Stomach smooth muscle (tissue), 2 donors: ENCODE measurements at regions not wholly inside any gene's neighbourhood (a gene's known extent, or its start where the extent isn't known, plus 50 kb on each side); places are given as distances from the start of the nearest gene placed in this dataset.

Experiments used
- H3K27ac ChIP-seq: one replicate; pipeline ENCODE4 v1.7.0; 2013; ENCODE audit warnings: mild to moderate bottlenecking, low read length, inconsistent platforms
- H3K27me3 ChIP-seq, 2 donors: one replicate each; pipeline ENCODE4 v1.7.0; 2013; ENCODE audit warnings: low read length in 2 of 2; ENCODE audit not compliant: insufficient read depth in 2 of 2, control insufficient read depth in 1 of 2
- H3K36me3 ChIP-seq, 2 donors: one replicate each; pipeline ENCODE4 v1.7.0; 2013; ENCODE audit warnings: low read length in 2 of 2; ENCODE audit not compliant: control insufficient read depth in 2 of 2, insufficient read depth in 2 of 2
- H3K4me1 ChIP-seq: one replicate; pipeline ENCODE4 v1.7.0; 2013; ENCODE audit warnings: low read length; ENCODE audit not compliant: control insufficient read depth, insufficient read depth
- H3K4me3 ChIP-seq, 2 donors: one replicate each; pipeline ENCODE4 v1.7.0; 2013; ENCODE audit warnings: low read length in 2 of 2
- H3K9ac ChIP-seq, 2 donors: one replicate each; pipeline ENCODE4 v1.7.0; 2013; ENCODE audit warnings: low read length in 2 of 2, mild to moderate bottlenecking in 1 of 2
- H3K9me3 ChIP-seq, 2 donors: one replicate each; pipeline ENCODE4 v1.7.0; 2013; ENCODE audit warnings: low read length in 2 of 2; ENCODE audit not compliant: control insufficient read depth in 2 of 2
- donor health status: healthy.
- donor health status: Pancreatic carcinoma.

DNA sequence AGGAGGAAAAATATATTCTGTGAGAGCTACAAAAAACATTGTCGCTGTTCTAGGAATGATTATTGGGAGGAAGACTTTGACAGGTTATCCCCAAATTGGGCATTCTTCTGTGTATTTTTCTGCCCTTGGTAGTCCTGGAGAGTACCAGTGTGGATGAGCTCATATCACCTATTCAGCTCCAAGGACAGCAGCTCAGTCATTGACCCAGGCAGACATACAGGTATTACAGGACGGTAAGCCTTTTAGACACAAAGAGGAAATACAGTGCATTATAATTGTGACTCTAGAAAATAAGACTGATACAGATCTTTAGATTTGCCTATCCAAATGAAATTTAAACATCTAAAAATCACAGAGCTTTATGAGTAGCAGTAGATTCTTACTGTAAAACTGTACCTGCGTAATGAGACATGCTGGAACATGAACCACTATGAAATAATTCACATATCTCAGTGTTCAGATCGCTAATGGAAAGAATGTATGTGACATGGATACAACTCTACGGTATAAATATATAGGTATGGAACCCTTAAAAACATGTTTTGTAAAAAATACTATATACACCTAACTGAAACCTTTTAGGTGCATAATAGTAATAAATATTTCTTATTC is 56.0 kb downstream of the PLK2 start:
- Histone ChIP-seq H3K36me3 (no peaks in the 10 kb centered on the region), H3K4me3 (no peak overlapping the region), H3K27ac (no peak overlapping the region), H3K9ac (no peak overlapping the region), H3K9me3 (no peaks in the 10 kb centered on the region), H3K27me3 (no peaks in the 10 kb centered on the region), H3K4me1 (no peaks in the 10 kb centered on the region)

- Histone ChIP-seq H3K4me3 (no peak overlapping the region), H3K27ac (no peak overlapping the region), H3K9ac (no peak overlapping the region), H3K4me1 (no peaks in the 10 kb centered on the region), H3K27me3 (no peaks in the 10 kb centered on the region), H3K36me3 (no peaks in the 10 kb centered on the region), H3K9me3 (no peaks in the 10 kb centered on the region)
These were observed 58.2 kb downstream of the PLK2 start for GRCh38 chr5:58401701-58402100.

GRCh38 chr5:58400737-58401136 is 59.1 kb downstream of the PLK2 start:
- H3K9me3 ChIP-seq, result no peaks in the 10 kb centered on the region
- no peaks in the 10 kb centered on the region for H3K36me3 ChIP-seq
- no peaks in the 10 kb centered on the region for H3K27me3 ChIP-seq
- no peak overlapping the region for H3K4me3 ChIP-seq
- no peak overlapping the region for H3K9ac ChIP-seq
- H3K27ac ChIP-seq, result no peak overlapping the region
- no peaks in the 10 kb centered on the region for H3K4me1 ChIP-seq

- Histone ChIP-seq H3K27me3 (no peaks in the 10 kb centered on the region), H3K4me3 (no peak overlapping the region), H3K36me3 (no peaks in the 10 kb centered on the region), H3K4me1 (no peaks in the 10 kb centered on the region), H3K9me3 (no peaks in the 10 kb centered on the region), H3K9ac (no peak overlapping the region), H3K27ac (no peak overlapping the region)
These were observed 59.9 kb downstream of the PLK2 start for GRCh38 chr5:58399951-58400350.

- Histone ChIP-seq H3K27me3 (no peaks in the 10 kb centered on the region), H3K9me3 (no peaks in the 10 kb centered on the region), H3K36me3 (no peaks in the 10 kb centered on the region), H3K4me3 (no peak overlapping the region), H3K4me1 (no peaks in the 10 kb centered on the region), H3K9ac (no peak overlapping the region), H3K27ac (no peak overlapping the region)
These were observed 65.5 kb downstream of the PLK2 start for GRCh38 chr5:58394339-58394738.

- Histone ChIP-seq H3K36me3 (no peaks in the 10 kb centered on the region), H3K9ac (no peak overlapping the region), H3K4me3 (no peak overlapping the region), H3K27me3 (no peaks in the 10 kb centered on the region), H3K4me1 (no peaks in the 10 kb centered on the region), H3K9me3 (no peaks in the 10 kb centered on the region), H3K27ac (no peak overlapping the region)
These were observed 66.2 kb downstream of the PLK2 start for GRCh38 chr5:58393716-58394115.

DNA sequence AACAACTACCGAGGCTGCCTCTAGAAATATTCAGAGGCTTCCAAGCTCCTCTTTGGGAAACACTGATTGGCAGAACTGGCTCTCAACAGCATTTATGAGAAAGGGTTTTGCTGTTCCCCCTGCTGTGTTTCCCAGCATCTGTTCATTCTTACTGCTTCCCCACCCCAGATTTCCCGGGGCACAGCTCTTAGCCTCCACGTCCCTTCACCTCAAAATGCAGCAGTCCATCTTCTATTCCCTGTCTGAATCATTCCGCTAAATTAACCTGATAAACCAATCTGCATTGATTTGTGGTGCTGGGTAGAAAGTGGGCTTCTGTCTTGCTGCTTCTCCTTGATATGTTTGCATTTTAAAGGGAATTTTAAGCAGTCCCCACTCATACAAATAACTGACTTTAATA is 67.4 kb downstream of the PLK2 start:
- Histone ChIP-seq H3K27me3 (no peaks in the 10 kb centered on the region), H3K9ac (no peak overlapping the region), H3K27ac (no peak overlapping the region), H3K4me3 (no peak overlapping the region), H3K36me3 (no peaks in the 10 kb centered on the region), H3K4me1 (no peaks in the 10 kb centered on the region), H3K9me3 (no peaks in the 10 kb centered on the region)

DNA sequence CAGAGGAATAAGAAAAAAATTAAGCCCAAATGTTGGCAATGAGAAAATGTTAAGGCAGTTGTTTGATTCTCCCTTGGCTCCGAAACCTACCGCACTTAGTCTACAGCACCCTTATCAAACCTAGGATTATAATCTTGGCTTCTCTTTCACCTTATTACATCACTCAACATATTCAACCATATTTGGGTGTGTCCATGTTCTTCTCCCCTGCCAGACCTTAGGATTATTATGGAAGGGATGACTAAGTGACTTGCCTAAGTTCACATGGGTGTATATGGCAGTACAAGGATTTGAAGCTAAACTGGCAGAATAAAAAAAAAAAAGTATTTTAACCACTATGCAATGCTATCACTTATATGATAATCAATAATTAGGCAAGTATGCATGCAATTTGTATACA is 76.4 kb downstream of the PLK2 start:
- no peaks in the 10 kb centered on the region for H3K4me1 ChIP-seq
- H3K27me3 ChIP-seq, result no peaks in the 10 kb centered on the region
- H3K4me3 ChIP-seq, result no peak overlapping the region
- H3K9ac ChIP-seq, result no peak overlapping the region
- no peak overlapping the region for H3K27ac ChIP-seq
- no peaks in the 10 kb centered on the region for H3K36me3 ChIP-seq
- H3K9me3 ChIP-seq, result peaks cover 0 to 2% of the 10 kb centered on the region in 2 donors

GRCh38 chr5:58382131-58382534 is 77.8 kb downstream of the PLK2 start:
- H3K27me3 ChIP-seq, result no peaks in the 10 kb centered on the region
- H3K27ac ChIP-seq, result no peak overlapping the region
- no peak overlapping the region for H3K4me3 ChIP-seq

DNA sequence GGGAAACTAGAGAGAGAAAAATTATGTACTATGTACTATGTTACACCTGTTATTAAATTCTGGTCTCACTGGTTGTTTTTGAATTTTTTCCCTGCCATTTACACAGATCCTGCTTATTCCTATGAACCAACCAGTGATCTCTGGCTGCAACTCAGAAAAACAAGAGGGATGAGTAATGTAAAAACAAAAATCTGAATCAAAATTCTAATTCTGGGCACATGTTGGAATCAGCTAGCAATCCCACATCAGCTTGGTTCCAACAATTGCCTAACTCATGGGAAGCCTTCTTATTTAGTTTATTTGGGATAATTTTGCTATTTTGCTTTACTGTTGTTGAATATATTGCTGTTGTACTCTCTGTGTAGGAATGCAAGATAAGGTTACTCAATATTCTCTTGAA is 78.3 kb downstream of the PLK2 start:
- Histone ChIP-seq H3K9me3 (peaks cover 0 to 2% of the 10 kb centered on the region in 2 donors), H3K36me3 (no peaks in the 10 kb centered on the region), H3K4me3 (no peak overlapping the region), H3K9ac (no peak overlapping the region), H3K4me1 (no peaks in the 10 kb centered on the region), H3K27ac (no peak overlapping the region), H3K27me3 (no peaks in the 10 kb centered on the region)

More at GRCh38 chr5:58382131-58382534, 77.8 kb downstream of the PLK2 start:
- Histone ChIP-seq H3K9ac (no peak overlapping the region), H3K9me3 (peaks cover 0 to 2% of the 10 kb centered on the region in 2 donors), H3K36me3 (no peaks in the 10 kb centered on the region), H3K4me1 (no peaks in the 10 kb centered on the region)

- Histone ChIP-seq H3K9me3 (peaks cover 0 to 2% of the 10 kb centered on the region in 2 donors), H3K4me1 (no peaks in the 10 kb centered on the region), H3K9ac (no peak overlapping the region), H3K36me3 (no peaks in the 10 kb centered on the region), H3K27ac (no peak overlapping the region), H3K4me3 (no peak overlapping the region), H3K27me3 (no peaks in the 10 kb centered on the region)
These were observed 79.2 kb downstream of the PLK2 start for GRCh38 chr5:58380655-58381054.
